ENCODE measurements at regions not wholly inside any gene's neighbourhood (a gene's known extent, or its start where the extent isn't known, plus 50 kb on each side); places are given as distances from the start of the nearest gene placed in this dataset.

DNA sequence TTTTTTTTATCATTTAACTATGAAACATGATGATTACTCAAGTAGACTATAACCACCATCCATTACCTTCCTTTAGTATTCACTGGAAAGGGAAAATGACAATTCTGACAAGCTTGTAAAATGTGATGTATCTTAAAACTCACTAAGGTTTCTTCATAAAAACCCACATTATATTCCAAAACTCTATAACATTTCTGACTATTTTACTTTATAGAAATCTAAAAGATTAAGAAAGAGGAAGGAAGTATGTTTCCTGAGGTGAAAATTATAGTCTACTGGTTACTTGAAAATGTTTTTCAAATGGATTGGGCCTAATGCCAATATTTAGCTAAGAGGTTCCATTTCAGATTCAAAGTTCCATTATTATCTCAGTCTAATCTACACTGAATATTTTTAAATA is 1982.2 kb upstream of the C9orf72 start:
- TF ChIP-seq, protein P1, sequence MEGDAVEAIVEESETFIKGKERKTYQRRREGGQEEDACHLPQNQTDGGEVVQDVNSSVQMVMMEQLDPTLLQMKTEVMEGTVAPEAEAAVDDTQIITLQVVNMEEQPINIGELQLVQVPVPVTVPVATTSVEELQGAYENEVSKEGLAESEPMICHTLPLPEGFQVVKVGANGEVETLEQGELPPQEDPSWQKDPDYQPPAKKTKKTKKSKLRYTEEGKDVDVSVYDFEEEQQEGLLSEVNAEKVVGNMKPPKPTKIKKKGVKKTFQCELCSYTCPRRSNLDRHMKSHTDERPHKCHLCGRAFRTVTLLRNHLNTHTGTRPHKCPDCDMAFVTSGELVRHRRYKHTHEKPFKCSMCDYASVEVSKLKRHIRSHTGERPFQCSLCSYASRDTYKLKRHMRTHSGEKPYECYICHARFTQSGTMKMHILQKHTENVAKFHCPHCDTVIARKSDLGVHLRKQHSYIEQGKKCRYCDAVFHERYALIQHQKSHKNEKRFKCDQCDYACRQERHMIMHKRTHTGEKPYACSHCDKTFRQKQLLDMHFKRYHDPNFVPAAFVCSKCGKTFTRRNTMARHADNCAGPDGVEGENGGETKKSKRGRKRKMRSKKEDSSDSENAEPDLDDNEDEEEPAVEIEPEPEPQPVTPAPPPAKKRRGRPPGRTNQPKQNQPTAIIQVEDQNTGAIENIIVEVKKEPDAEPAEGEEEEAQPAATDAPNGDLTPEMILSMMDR (IDR thresholded peaks at IDR 0.05; ENCODE audit: low read length), result no peak
- no peak for TF ChIP-seq EZH2 (optimal IDR thresholded peaks at IDR 0.05; ENCODE audit: low read depth, low read length)
